ENCODE measurements at regions not wholly inside any gene's neighbourhood (a gene's known extent, or its start where the extent isn't known, plus 50 kb on each side); places are given as distances from the start of the nearest gene placed in this dataset.

DNA sequence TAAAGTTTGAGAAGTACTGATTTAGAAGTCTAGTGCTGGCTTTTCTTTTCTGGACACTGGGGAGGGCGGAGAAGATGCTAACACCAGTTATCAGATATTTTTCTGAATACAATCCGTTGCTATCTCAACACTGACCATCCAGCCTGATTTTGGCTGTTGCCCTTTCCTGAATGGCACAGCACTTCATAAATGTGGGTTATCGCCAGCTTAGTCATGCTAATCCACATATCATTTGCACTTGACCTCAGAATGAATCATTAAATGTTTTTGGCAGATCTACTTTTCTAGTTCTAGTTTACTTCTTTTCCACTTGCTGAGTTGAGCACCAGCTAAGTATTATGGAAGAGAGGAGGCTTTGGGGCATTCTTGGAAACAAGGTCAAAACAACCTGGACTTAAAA lies 60.8 kb upstream of the ESX1 start:
- no peak overlapping the region for H3K27ac Mint-ChIP-seq
- ATAC-seq (no peak), DNase-seq (ENCODE audit: low spot score) (no peak)
- peaks cover 18% of the 10 kb centered on the region for H3K4me1 Mint-ChIP-seq
- H3K4me3 Mint-ChIP-seq = no peak overlapping the region
- no peaks in the 10 kb centered on the region for H3K36me3 Mint-ChIP-seq
- POLR2A ChIA-PET = no interaction called here
- no peaks in the 10 kb centered on the region for H3K27me3 Mint-ChIP-seq (ENCODE audit: low read depth)
- TF ChIP-seq ZNF138 (CRISPR knock-in tag; conservative IDR thresholded peaks at IDR 0.05) = no peak
- TF ChIP-seq ZNF396 (CRISPR knock-in tag; IDR thresholded peaks at IDR 0.05; ENCODE audit: borderline replicate concordance) = no peak
- TF ChIP-seq CDX4 (CRISPR knock-in tag; IDR thresholded peaks at IDR 0.05; ENCODE audit: borderline replicate concordance) = no peak
- TF ChIP-seq NR2C2 (CRISPR knock-in tag; IDR thresholded peaks at IDR 0.05) = no peak
- TF ChIP-seq, protein P1, sequence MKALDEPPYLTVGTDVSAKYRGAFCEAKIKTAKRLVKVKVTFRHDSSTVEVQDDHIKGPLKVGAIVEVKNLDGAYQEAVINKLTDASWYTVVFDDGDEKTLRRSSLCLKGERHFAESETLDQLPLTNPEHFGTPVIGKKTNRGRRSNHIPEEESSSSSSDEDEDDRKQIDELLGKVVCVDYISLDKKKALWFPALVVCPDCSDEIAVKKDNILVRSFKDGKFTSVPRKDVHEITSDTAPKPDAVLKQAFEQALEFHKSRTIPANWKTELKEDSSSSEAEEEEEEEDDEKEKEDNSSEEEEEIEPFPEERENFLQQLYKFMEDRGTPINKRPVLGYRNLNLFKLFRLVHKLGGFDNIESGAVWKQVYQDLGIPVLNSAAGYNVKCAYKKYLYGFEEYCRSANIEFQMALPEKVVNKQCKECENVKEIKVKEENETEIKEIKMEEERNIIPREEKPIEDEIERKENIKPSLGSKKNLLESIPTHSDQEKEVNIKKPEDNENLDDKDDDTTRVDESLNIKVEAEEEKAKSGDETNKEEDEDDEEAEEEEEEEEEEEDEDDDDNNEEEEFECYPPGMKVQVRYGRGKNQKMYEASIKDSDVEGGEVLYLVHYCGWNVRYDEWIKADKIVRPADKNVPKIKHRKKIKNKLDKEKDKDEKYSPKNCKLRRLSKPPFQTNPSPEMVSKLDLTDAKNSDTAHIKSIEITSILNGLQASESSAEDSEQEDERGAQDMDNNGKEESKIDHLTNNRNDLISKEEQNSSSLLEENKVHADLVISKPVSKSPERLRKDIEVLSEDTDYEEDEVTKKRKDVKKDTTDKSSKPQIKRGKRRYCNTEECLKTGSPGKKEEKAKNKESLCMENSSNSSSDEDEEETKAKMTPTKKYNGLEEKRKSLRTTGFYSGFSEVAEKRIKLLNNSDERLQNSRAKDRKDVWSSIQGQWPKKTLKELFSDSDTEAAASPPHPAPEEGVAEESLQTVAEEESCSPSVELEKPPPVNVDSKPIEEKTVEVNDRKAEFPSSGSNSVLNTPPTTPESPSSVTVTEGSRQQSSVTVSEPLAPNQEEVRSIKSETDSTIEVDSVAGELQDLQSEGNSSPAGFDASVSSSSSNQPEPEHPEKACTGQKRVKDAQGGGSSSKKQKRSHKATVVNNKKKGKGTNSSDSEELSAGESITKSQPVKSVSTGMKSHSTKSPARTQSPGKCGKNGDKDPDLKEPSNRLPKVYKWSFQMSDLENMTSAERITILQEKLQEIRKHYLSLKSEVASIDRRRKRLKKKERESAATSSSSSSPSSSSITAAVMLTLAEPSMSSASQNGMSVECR (CRISPR knock-in tag; IDR thresholded peaks at IDR 0.05; ENCODE audit: borderline replicate concordance) = no peak
- no peak for TF ChIP-seq ZNF671 (CRISPR knock-in tag; IDR thresholded peaks at IDR 0.05)
- TF ChIP-seq TEAD1 (CRISPR knock-in tag; IDR thresholded peaks at IDR 0.05) = no peak
- TF ChIP-seq, protein P2, sequence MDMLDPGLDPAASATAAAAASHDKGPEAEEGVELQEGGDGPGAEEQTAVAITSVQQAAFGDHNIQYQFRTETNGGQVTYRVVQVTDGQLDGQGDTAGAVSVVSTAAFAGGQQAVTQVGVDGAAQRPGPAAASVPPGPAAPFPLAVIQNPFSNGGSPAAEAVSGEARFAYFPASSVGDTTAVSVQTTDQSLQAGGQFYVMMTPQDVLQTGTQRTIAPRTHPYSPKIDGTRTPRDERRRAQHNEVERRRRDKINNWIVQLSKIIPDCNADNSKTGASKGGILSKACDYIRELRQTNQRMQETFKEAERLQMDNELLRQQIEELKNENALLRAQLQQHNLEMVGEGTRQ (CRISPR knock-in tag; IDR thresholded peaks at IDR 0.05) = no peak
- no peak for TF ChIP-seq TCF7 (CRISPR knock-in tag; IDR thresholded peaks at IDR 0.05; ENCODE audit: low read depth)
- no peak for TF ChIP-seq FOXP4 (CRISPR knock-in tag; IDR thresholded peaks at IDR 0.05)
- no peak for TF ChIP-seq ATF1 (CRISPR knock-in tag; IDR thresholded peaks at IDR 0.05)
- no peak for TF ChIP-seq JAZF1 (CRISPR knock-in tag; IDR thresholded peaks at IDR 0.05)
- no peaks in the 10 kb centered on the region for H3K9me3 Mint-ChIP-seq
- CTCF ChIA-PET = no interaction called here

DNA sequence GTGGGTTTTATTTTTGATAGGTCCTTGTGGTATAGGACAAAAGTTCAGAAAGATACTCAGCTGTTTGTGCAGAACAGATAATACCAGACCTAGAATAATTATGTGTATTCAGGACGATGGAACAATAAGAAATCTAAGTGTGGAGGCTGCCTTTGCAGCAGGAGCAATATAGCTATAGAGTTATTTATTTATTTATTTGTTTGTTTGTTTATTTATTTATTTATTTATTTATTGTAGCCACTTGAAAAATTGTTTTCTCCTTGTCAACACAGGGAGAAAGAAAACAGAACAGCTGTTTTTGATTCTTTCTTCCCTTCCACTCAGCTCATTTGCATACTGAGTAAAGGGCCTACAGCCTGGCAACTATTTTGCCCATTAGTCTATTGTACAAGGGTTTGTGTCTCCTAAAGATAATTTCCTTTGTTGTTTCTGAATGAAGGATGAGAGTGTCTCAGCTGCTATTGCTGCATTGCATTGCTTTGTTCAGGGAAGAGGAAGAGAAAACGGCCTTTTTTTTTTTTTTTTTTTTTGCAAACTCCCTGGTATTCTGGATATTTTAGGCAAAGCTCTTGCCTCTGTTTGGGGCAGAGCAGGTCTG lies 56.0 kb upstream of the ESX1 start:
- no peaks in the 10 kb centered on the region for H3K9me3 Mint-ChIP-seq
- no peaks in the 10 kb centered on the region for H3K27me3 Mint-ChIP-seq (ENCODE audit: low read depth)
- ChIA-PET POLR2A (interaction anchor here (0.6 kb wide), 1 partner anchor 8 kb away, joined by 3 read pairs; no protein-coding TSS in a partner anchor), CTCF (no interaction called here)
- TF ChIP-seq ZNF232 (CRISPR knock-in tag; IDR thresholded peaks at IDR 0.05) (no peak), NFATC4 (CRISPR knock-in tag; IDR thresholded peaks at IDR 0.05) (no peak), ZNF671 (CRISPR knock-in tag; IDR thresholded peaks at IDR 0.05) (no peak), NR2C2 (CRISPR knock-in tag; IDR thresholded peaks at IDR 0.05) (no peak), ATF1 (CRISPR knock-in tag; IDR thresholded peaks at IDR 0.05) (no peak), NR3C1 (CRISPR knock-in tag; conservative IDR thresholded peaks at IDR 0.05; ENCODE audit: low read depth) (no peak), RORB (CRISPR knock-in tag; IDR thresholded peaks at IDR 0.05) (no peak), EMX1 (CRISPR knock-in tag; IDR thresholded peaks at IDR 0.05) (no peak), ZBTB21 (CRISPR knock-in tag; IDR thresholded peaks at IDR 0.05; ENCODE audit: borderline replicate concordance) (no peak), TEAD4 (CRISPR knock-in tag; IDR thresholded peaks at IDR 0.05) (no peak)
- TF ChIP-seq, protein P2 (CRISPR knock-in tag; IDR thresholded peaks at IDR 0.05) = no peak
- TF ChIP-seq, protein P3, sequence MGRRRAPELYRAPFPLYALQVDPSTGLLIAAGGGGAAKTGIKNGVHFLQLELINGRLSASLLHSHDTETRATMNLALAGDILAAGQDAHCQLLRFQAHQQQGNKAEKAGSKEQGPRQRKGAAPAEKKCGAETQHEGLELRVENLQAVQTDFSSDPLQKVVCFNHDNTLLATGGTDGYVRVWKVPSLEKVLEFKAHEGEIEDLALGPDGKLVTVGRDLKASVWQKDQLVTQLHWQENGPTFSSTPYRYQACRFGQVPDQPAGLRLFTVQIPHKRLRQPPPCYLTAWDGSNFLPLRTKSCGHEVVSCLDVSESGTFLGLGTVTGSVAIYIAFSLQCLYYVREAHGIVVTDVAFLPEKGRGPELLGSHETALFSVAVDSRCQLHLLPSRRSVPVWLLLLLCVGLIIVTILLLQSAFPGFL (CRISPR knock-in tag; IDR thresholded peaks at IDR 0.05; ENCODE audit: borderline replicate concordance) = no peak
- no peak overlapping the region for H3K27ac Mint-ChIP-seq
- peaks cover 15% of the 10 kb centered on the region for H3K4me1 Mint-ChIP-seq
- no peak overlapping the region for H3K4me3 Mint-ChIP-seq
- H3K36me3 Mint-ChIP-seq = no peaks in the 10 kb centered on the region
- ATAC-seq = no peak
- no peak for DNase-seq (ENCODE audit: low spot score)
